HL-60 (cell line): ENCODE measurements at regions not wholly inside any gene's neighbourhood (a gene's known extent, or its start where the extent isn't known, plus 50 kb on each side); places are given as distances from the start of the nearest gene placed in this dataset.

Experiments used
- DNase-seq, 2 experiments: peaks; one replicate each; pipeline ENCODE4 v3.0.0-alpha.2; 2010 to 2020; ENCODE audit warnings: low read depth in 1 of 2, low spot score in 1 of 2
- H3K27ac ChIP-seq: fragments of 250-450 bp; sonication (Bioruptor Pico); replicated peaks from 2 replicates; pipeline ENCODE4 v1.5.1; 2020; ENCODE audit warnings: mild to moderate bottlenecking, moderate library complexity
- H3K27me3 ChIP-seq: fragments of 250-450 bp; sonication (Bioruptor Pico); 2 replicates; pipeline ENCODE4 v1.5.1; 2021; ENCODE audit warnings: mild to moderate bottlenecking, moderate library complexity; ENCODE audit not compliant: insufficient read depth, poor library complexity, severe bottlenecking
- H3K4me3 ChIP-seq: replicated peaks from 2 replicates; pipeline ENCODE4 v1.5.1; 2011; ENCODE audit warnings: mild to moderate bottlenecking, control low read depth, low read length; ENCODE audit not compliant: insufficient read depth
- GABPA ChIP-seq: IDR thresholded peaks from 2 replicates; pipeline ENCODE4 v1.6.1; 2012; ENCODE audit warnings: low read depth
- POLR2AphosphoS5 ChIP-seq: IDR thresholded peaks from 2 replicates; pipeline ENCODE4 v1.6.1; 2012; ENCODE audit warnings: low read depth
- SPI1 ChIP-seq: IDR thresholded peaks from 2 replicates; pipeline ENCODE4 v1.6.1; 2012; ENCODE audit warnings: low read depth, mild to moderate bottlenecking, borderline replicate concordance
- TF ChIP-seq, protein P1 (sequence below): IDR thresholded peaks from one replicate; pipeline ENCODE4 v1.5.1; 2011; ENCODE audit warnings: low read length, control low read depth, inconsistent platforms; ENCODE audit not compliant: insufficient read depth
- TF ChIP-seq, protein P2 (sequence below): IDR thresholded peaks from 2 replicates; pipeline ENCODE4 v1.6.1; 2012; ENCODE audit warnings: low read depth; ENCODE audit not compliant: insufficient replicate concordance

DNA sequence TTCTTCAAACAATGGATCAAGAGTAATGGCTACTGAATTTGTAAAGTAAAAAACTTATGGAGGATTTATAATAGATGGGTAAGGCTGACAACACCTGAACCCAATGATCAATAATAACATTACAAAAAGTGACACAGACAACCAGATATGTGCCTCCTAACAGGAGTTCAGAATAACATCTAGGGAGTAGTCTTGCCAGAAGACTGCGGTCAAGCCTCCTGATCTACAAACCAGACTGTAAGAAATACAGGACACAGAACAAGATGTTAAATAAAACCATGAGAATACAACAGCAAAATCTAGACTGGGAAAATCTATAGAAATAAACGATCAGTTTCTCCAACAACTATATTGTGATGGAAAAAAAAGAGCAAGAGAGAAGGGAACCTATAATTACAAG lies 262.6 kb upstream of the TMTC1 start:
- Histone ChIP-seq H3K4me3 (no peak overlapping the region), H3K27ac (no peak overlapping the region), H3K27me3 (peaks cover 3% of the 10 kb centered on the region)
- no peak for DNase-seq
- TF ChIP-seq GABPA (no peak), SPI1 (no peak), POLR2AphosphoS5 (no peak)
- TF ChIP-seq, protein P1, sequence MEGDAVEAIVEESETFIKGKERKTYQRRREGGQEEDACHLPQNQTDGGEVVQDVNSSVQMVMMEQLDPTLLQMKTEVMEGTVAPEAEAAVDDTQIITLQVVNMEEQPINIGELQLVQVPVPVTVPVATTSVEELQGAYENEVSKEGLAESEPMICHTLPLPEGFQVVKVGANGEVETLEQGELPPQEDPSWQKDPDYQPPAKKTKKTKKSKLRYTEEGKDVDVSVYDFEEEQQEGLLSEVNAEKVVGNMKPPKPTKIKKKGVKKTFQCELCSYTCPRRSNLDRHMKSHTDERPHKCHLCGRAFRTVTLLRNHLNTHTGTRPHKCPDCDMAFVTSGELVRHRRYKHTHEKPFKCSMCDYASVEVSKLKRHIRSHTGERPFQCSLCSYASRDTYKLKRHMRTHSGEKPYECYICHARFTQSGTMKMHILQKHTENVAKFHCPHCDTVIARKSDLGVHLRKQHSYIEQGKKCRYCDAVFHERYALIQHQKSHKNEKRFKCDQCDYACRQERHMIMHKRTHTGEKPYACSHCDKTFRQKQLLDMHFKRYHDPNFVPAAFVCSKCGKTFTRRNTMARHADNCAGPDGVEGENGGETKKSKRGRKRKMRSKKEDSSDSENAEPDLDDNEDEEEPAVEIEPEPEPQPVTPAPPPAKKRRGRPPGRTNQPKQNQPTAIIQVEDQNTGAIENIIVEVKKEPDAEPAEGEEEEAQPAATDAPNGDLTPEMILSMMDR = no peak
- TF ChIP-seq, protein P2, sequence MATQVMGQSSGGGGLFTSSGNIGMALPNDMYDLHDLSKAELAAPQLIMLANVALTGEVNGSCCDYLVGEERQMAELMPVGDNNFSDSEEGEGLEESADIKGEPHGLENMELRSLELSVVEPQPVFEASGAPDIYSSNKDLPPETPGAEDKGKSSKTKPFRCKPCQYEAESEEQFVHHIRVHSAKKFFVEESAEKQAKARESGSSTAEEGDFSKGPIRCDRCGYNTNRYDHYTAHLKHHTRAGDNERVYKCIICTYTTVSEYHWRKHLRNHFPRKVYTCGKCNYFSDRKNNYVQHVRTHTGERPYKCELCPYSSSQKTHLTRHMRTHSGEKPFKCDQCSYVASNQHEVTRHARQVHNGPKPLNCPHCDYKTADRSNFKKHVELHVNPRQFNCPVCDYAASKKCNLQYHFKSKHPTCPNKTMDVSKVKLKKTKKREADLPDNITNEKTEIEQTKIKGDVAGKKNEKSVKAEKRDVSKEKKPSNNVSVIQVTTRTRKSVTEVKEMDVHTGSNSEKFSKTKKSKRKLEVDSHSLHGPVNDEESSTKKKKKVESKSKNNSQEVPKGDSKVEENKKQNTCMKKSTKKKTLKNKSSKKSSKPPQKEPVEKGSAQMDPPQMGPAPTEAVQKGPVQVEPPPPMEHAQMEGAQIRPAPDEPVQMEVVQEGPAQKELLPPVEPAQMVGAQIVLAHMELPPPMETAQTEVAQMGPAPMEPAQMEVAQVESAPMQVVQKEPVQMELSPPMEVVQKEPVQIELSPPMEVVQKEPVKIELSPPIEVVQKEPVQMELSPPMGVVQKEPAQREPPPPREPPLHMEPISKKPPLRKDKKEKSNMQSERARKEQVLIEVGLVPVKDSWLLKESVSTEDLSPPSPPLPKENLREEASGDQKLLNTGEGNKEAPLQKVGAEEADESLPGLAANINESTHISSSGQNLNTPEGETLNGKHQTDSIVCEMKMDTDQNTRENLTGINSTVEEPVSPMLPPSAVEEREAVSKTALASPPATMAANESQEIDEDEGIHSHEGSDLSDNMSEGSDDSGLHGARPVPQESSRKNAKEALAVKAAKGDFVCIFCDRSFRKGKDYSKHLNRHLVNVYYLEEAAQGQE = no peak

DNA sequence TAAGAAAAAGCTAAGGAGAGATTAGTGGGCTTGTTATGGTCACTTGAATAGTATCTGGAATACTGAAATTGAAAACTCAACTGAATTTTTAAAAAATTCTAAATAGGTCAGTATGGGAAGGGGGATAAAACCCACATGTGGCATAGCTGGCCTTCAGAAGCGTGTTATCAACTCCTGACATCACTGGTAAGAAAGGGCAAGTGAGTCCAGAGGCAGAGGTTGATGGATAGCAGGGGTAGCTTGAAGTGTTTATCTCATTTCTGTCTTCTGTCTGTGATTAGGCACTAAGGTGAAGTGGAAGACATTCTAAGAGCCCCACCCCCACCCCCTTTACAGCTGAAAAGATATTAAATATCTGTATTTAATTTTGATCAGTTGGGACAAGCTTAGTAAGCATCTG lies 261.4 kb upstream of the TMTC1 start:
- Histone ChIP-seq H3K27ac (no peak overlapping the region), H3K27me3 (peaks cover 3% of the 10 kb centered on the region), H3K4me3 (no peak overlapping the region)
- TF ChIP-seq, protein P1 = no peak
- TF ChIP-seq, protein P2 = no peak
- no peak for TF ChIP-seq POLR2AphosphoS5
- TF ChIP-seq SPI1 = no peak
- TF ChIP-seq GABPA = no peak
- DNase-seq = no peak

DNA sequence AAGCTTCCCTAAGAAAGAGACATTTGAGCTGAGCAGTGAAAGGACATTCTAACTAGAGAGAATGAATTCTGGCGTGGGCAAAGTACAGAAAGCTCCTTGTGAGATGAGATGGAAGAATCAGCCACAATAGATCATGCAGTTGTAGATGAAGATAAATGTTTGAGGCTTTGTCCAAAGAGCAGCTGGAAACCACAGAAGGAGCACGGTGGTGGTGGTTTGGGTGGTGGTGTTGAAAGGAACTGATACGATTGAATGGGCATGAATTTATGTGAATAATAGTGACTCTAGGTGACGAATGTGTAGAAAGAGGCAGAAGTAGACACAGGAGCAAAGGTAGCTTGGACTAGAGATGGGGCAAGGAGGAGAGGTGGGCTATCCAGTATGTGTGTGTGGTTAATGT lies 260.5 kb upstream of the TMTC1 start:
- no peak for TF ChIP-seq GABPA
- TF ChIP-seq, protein P1 = no peak
- Histone ChIP-seq H3K27ac (no peak overlapping the region), H3K27me3 (peaks cover 1% of the 10 kb centered on the region), H3K4me3 (no peak overlapping the region)
- DNase-seq = no peak

DNA sequence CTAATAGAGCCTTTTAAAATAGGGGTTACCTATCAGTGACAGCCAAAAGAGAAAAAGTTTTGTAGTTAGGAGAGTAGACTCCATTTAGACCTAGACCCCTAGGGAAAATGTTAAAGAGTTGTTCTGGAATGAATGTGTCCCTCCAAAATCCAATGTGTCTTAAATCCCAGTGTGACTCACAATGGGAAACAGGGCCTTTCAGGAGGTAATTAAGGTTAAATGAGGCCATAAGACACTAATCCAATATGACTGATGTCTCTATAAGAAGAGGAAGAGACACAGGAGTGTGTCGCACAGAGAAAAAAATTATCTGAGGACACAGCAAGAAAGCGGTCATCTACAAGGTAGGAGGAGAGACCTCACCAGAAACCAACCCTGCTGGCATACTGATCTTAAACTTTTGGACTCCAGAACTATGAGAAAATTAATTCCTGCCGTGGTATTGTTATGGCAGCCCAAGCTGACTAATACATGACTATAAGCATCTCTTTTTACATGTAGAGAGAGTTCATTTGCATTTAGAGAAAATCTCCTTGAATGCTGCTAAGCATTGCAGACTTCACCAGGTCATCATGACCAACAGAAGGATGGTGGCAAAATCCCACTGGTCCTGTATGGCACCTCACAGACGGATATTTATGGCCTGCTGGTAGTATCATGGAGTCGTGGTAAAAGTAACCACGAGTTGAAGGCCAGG lies 259.6 kb upstream of the TMTC1 start:
- Histone ChIP-seq H3K4me3 (no peak overlapping the region), H3K27me3 (no peaks in the 10 kb centered on the region)
- TF ChIP-seq, protein P2 = no peak
- TF ChIP-seq GABPA (no peak), POLR2AphosphoS5 (no peak), SPI1 (no peak)
- TF ChIP-seq, protein P1 = no peak

More for the DNA sequence above, 259.6 kb upstream of the TMTC1 start:
- no peak overlapping the region for H3K27ac ChIP-seq
- no peak for DNase-seq
